Uterus (tissue), 2 donors: ENCODE measurements at regions not wholly inside any gene's neighbourhood (a gene's known extent, or its start where the extent isn't known, plus 50 kb on each side); places are given as distances from the start of the nearest gene placed in this dataset.

ENCODE experiments used
- CTCF ChIP-seq, 4 experiments: fragments of 200-600 bp in 2 of 4; fragments of 450-650 bp in 2 of 4; sonication (generic) in 2 of 4; IDR thresholded peaks; one replicate each; pipeline ENCODE4 v1.5.1; 2016 to 2019; ENCODE audit warnings: antibody characterized with exemption in 4 of 4, mild to moderate bottlenecking in 2 of 4, moderate library complexity in 1 of 4
- POLR2A ChIP-seq, 2 donors: fragments of 450-650 bp; IDR thresholded peaks; one replicate each; pipeline ENCODE4 v1.6.1; 2016; ENCODE audit warnings: antibody characterized with exemption in 2 of 2, mild to moderate bottlenecking in 1 of 2, moderate library complexity in 1 of 2

GRCh38 chr3:191026746-191027145 is 164.3 kb upstream of the GMNC start:
- TF ChIP-seq CTCF (IDR thresholded peaks at IDR 0.05) (no peak), POLR2A (IDR thresholded peaks at IDR 0.05) (no peak)
